T-cell (primary cell): ENCODE measurements at regions not wholly inside any gene's neighbourhood (a gene's known extent, or its start where the extent isn't known, plus 50 kb on each side); places are given as distances from the start of the nearest gene placed in this dataset.

ENCODE experiments used
- ATAC-seq, 4 experiments: fragments of 200-7000 bp in 3 of 4; fragments of 150-1000 bp in 1 of 4; cut with Tn5 transposase; replicated peaks in 1 of 4; 1 replicate in 3 of 4; 2 replicates in 1 of 4; pipeline ENCODE4 v1.10.0; 2021; ENCODE audit warnings: moderate library complexity in 3 of 4, mild to moderate bottlenecking in 2 of 4, moderate number of reproducible peaks in 1 of 4
- CTCF ChIA-PET, 2 donors: fragments of 300-600 bp; sonication (Branson Sonifier 250); formaldehyde crosslinking; loops; one replicate each; lab custom pipeline; 2022; ENCODE audit warnings: antibody characterized with exemption in 2 of 2; lab: Charles Lee
- POLR2A ChIA-PET, 2 donors: fragments of 300-600 bp; sonication (Branson Sonifier 250); formaldehyde crosslinking; loops; one replicate each; lab custom pipeline; 2022; ENCODE audit warnings: antibody characterized with exemption in 2 of 2; lab: Charles Lee
- DNase-seq, 35 experiments: peaks; one replicate each; pipeline versions ENCODE4 v3.0.0 to v3.0.0-alpha.2; 2013 to 2023
- H3K27ac ChIP-seq: one replicate; pipeline ENCODE4 v1.5.1; 2013; ENCODE audit warnings: low read length
- H3K27me3 ChIP-seq, 2 experiments: replicated peaks in 1 of 2; 1 replicate in 1 of 2; 2 replicates in 1 of 2; pipeline versions ENCODE4 v1.6.1 to v1.7.0; 2013; ENCODE audit warnings: low read length in 1 of 2, mixed read lengths in 1 of 2; ENCODE audit not compliant: control insufficient read depth in 2 of 2, insufficient read depth in 2 of 2; ENCODE audit errors: extremely low read depth in 1 of 2
- H3K36me3 ChIP-seq, 2 donors: 1 replicate in 1 of 2; 2 replicates in 1 of 2; pipeline versions ENCODE4 v1.6.1 to v1.7.0; 2013; ENCODE audit warnings: low read length in 1 of 2; ENCODE audit not compliant: control insufficient read depth in 2 of 2, insufficient read depth in 1 of 2; ENCODE audit errors: extremely low read depth in 1 of 2
- H3K4me1 ChIP-seq, 2 experiments: 1 replicate in 1 of 2; 2 replicates in 1 of 2; pipeline versions ENCODE4 v1.6.1 to v1.7.0; 2013; ENCODE audit warnings: low read length in 2 of 2, mixed read lengths in 1 of 2; ENCODE audit not compliant: insufficient read depth in 2 of 2, control insufficient read depth in 1 of 2; ENCODE audit errors: extremely low read depth in 1 of 2
- H3K4me3 ChIP-seq, 2 donors: 1 replicate in 1 of 2; 2 replicates in 1 of 2; pipeline versions ENCODE4 v1.5.1 to v1.7.0; 2013; ENCODE audit warnings: mild to moderate bottlenecking in 2 of 2, low read length in 1 of 2, moderate library complexity in 1 of 2; ENCODE audit not compliant: control insufficient read depth in 1 of 2; ENCODE audit errors: extremely low read depth in 1 of 2
- H3K9me3 ChIP-seq: 2 replicates; pipeline ENCODE4 v1.7.0; 2013
- H3K27ac Mint-ChIP-seq, 2 donors: one replicate each; pipeline ENCODE4 v1.8.0; 2020 to 2021; ENCODE audit warnings: mild to moderate bottlenecking in 2 of 2, mixed read lengths in 2 of 2
- H3K27me3 Mint-ChIP-seq, 2 donors: one replicate each; pipeline ENCODE4 v1.8.0; 2021 to 2022; ENCODE audit warnings: mixed read lengths in 2 of 2
- H3K36me3 Mint-ChIP-seq: one replicate; pipeline ENCODE4 v1.8.0; 2021; ENCODE audit warnings: mixed read lengths
- H3K4me1 Mint-ChIP-seq, 3 donors: one replicate each; pipeline ENCODE4 v1.8.0; 2020 to 2022; ENCODE audit warnings: mixed read lengths in 3 of 3, mild to moderate bottlenecking in 1 of 3
- H3K4me3 Mint-ChIP-seq, 3 donors: one replicate each; pipeline ENCODE4 v1.8.0; 2020 to 2022; ENCODE audit warnings: mild to moderate bottlenecking in 3 of 3, mixed read lengths in 3 of 3, moderate library complexity in 3 of 3
- H3K9me3 Mint-ChIP-seq, 3 donors: one replicate each; pipeline ENCODE4 v1.8.0; 2020 to 2022; ENCODE audit warnings: mixed read lengths in 3 of 3
- WGBS: methylation state at CpG from one replicate; pipeline ENCODE4 v1.1.5; 2013; ENCODE audit warnings: missing lambda C conversion rate; ENCODE audit not compliant: insufficient coverage; 5-methylcytosine and 5-hydroxymethylcytosine counted together

- Mint-ChIP-seq H3K27me3 (peaks cover 7 to 23% of the 10 kb centered on the region in 2 donors), H3K36me3 (no peaks in the 10 kb centered on the region), H3K9me3 (no peaks in the 10 kb centered on the region), H3K27ac (no peak overlapping the region), H3K4me3 (no peak overlapping the region), H3K4me1 (no peaks in the 10 kb centered on the region)
- no CpG with 5 or more reads among the region's 3 CpGs for WGBS
- Histone ChIP-seq H3K27me3 (peaks cover 0 to 4% of the 10 kb centered on the region in 2 experiments), H3K9me3 (no peaks in the 10 kb centered on the region), H3K27ac (no peak overlapping the region), H3K36me3 (no peaks in the 10 kb centered on the region), H3K4me1 (no peaks in the 10 kb centered on the region), H3K4me3 (no peak overlapping the region)
- CTCF ChIA-PET = interaction anchor here in 1 of 2 donors (1.5 kb wide), 1 partner anchor 8 kb away, joined by 5 read pairs; no protein-coding TSS in a partner anchor
- POLR2A ChIA-PET = no interaction called here
- ATAC-seq (no peak), DNase-seq (no peak)
These were observed 158.5 kb downstream of the DHX15 start for GRCh38 chr4:24425863-24426262.

GRCh38 chr4:24423670-24424069 is 160.7 kb downstream of the DHX15 start:
- ChIA-PET CTCF (interaction anchor here in 1 of 2 donors (1.9 kb wide), 1 partner anchor 10 kb away, joined by 4 read pairs; no protein-coding TSS in a partner anchor), POLR2A (no interaction called here)
- Mint-ChIP-seq H3K27ac (no peak overlapping the region), H3K27me3 (peaks cover 11 to 25% of the 10 kb centered on the region in 2 donors), H3K4me3 (no peak overlapping the region), H3K36me3 (no peaks in the 10 kb centered on the region), H3K9me3 (no peaks in the 10 kb centered on the region), H3K4me1 (peaks cover 4 to 6% (median 5%) of the 10 kb centered on the region in 3 donors)
- H3K4me1 ChIP-seq = no peaks in the 10 kb centered on the region
- DNase-seq (no peak), ATAC-seq (no peak)
- 92% methylated on average over 1 of the region's 3 CpGs for WGBS
- no peaks in the 10 kb centered on the region for H3K36me3 ChIP-seq
- H3K27me3 ChIP-seq = peaks cover 0 to 4% of the 10 kb centered on the region in 2 experiments
- no peaks in the 10 kb centered on the region for H3K9me3 ChIP-seq
- H3K27ac ChIP-seq = no peak overlapping the region
- H3K4me3 ChIP-seq = no peak overlapping the region

- Histone ChIP-seq H3K27ac (no peak overlapping the region), H3K9me3 (no peaks in the 10 kb centered on the region), H3K4me3 (no peak overlapping the region), H3K27me3 (peaks cover 0 to under 1% of the 10 kb centered on the region in 2 experiments), H3K4me1 (no peaks in the 10 kb centered on the region), H3K36me3 (no peaks in the 10 kb centered on the region)
- ChIA-PET POLR2A (interaction anchor here (0.6 kb wide), 2 partner anchors 28 to 78 kb away, joined by 5 to 6 read pairs; no protein-coding TSS in a partner anchor), CTCF (interaction anchor here (0.5 to 1.9 kb wide), 8 partner anchors 8 to 1622 kb away, joined by 3 to 11 read pairs (median 5); no protein-coding TSS in a partner anchor)
- H3K27me3 Mint-ChIP-seq = peaks cover 11 to 21% of the 10 kb centered on the region in 2 donors
- no peak overlapping the region for H3K27ac Mint-ChIP-seq
- WGBS = no CpG with 5 or more reads among the region's 2 CpGs
- no peak for DNase-seq
- H3K4me3 Mint-ChIP-seq = no peak overlapping the region
- ATAC-seq = no peak
- H3K36me3 Mint-ChIP-seq = no peaks in the 10 kb centered on the region
- no peaks in the 10 kb centered on the region for H3K9me3 Mint-ChIP-seq
- H3K4me1 Mint-ChIP-seq = peaks cover 4 to 6% (median 6%) of the 10 kb centered on the region in 3 donors
These were observed 161.7 kb downstream of the DHX15 start for GRCh38 chr4:24422644-24423043.

GRCh38 chr4:24419181-24420034 is 164.9 kb downstream of the DHX15 start:
- DNase-seq (peak in 34 of 35 experiments; percentile 1 to 71 (median 37)), ATAC-seq (peak in 3 of 4 experiments; percentile 39 to 60 (median 42))
- H3K4me3 Mint-ChIP-seq = peak overlapping the region in 1 of 3 donors; percentile 1
- H3K27me3 Mint-ChIP-seq = peaks cover 9 to 13% of the 10 kb centered on the region in 2 donors
- ChIA-PET POLR2A (no interaction called here), CTCF (interaction anchor here (0.7 to 2.3 kb wide), 7 partner anchors 10 to 1522 kb away, joined by 3 to 14 read pairs (median 5); no protein-coding TSS in a partner anchor)
- 0% methylated on average over 6 of the region's 8 CpGs for WGBS
- H3K27me3 ChIP-seq = no peaks in the 10 kb centered on the region
- H3K9me3 ChIP-seq = no peaks in the 10 kb centered on the region
- no peak overlapping the region for H3K27ac ChIP-seq
- no peaks in the 10 kb centered on the region for H3K9me3 Mint-ChIP-seq
- peaks cover 4 to 6% (median 6%) of the 10 kb centered on the region in 3 donors for H3K4me1 Mint-ChIP-seq
- no peaks in the 10 kb centered on the region for H3K4me1 ChIP-seq
- H3K36me3 Mint-ChIP-seq = no peaks in the 10 kb centered on the region
- H3K36me3 ChIP-seq = no peaks in the 10 kb centered on the region
- H3K4me3 ChIP-seq = no peak overlapping the region
- no peak overlapping the region for H3K27ac Mint-ChIP-seq

- peaks cover 16 to 18% of the 10 kb centered on the region in 2 donors for H3K27me3 Mint-ChIP-seq
- H3K4me3 Mint-ChIP-seq = no peak overlapping the region
- H3K27ac Mint-ChIP-seq = no peak overlapping the region
- Histone ChIP-seq H3K36me3 (no peaks in the 10 kb centered on the region), H3K4me1 (no peaks in the 10 kb centered on the region), H3K9me3 (no peaks in the 10 kb centered on the region), H3K4me3 (no peak overlapping the region), H3K27ac (no peak overlapping the region), H3K27me3 (peaks cover 0 to 2% of the 10 kb centered on the region in 2 experiments)
- ChIA-PET POLR2A (no interaction called here), CTCF (interaction anchor here in 1 of 2 donors (1.2 kb wide), 1 partner anchor 9 kb away, joined by 5 read pairs; no protein-coding TSS in a partner anchor)
- no peaks in the 10 kb centered on the region for H3K9me3 Mint-ChIP-seq
- DNase-seq (no peak), ATAC-seq (no peak)
- no peaks in the 10 kb centered on the region for H3K36me3 Mint-ChIP-seq
- peaks cover 4 to 6% (median 6%) of the 10 kb centered on the region in 3 donors for H3K4me1 Mint-ChIP-seq
These were observed 167.1 kb downstream of the DHX15 start for GRCh38 chr4:24417206-24417605.

- H3K4me1 ChIP-seq = no peaks in the 10 kb centered on the region
- H3K9me3 ChIP-seq = no peaks in the 10 kb centered on the region
- H3K27me3 ChIP-seq = peaks cover 0 to 2% of the 10 kb centered on the region in 2 experiments
- POLR2A ChIA-PET = no interaction called here
- ATAC-seq (no peak), DNase-seq (no peak)
- no peak overlapping the region for H3K27ac ChIP-seq
- Mint-ChIP-seq H3K4me1 (peaks cover 4 to 6% (median 6%) of the 10 kb centered on the region in 3 donors), H3K4me3 (no peak overlapping the region), H3K9me3 (no peaks in the 10 kb centered on the region), H3K27ac (no peak overlapping the region), H3K27me3 (peaks cover 16 to 18% of the 10 kb centered on the region in 2 donors), H3K36me3 (no peaks in the 10 kb centered on the region)
- 74% methylated on average over 5 of the region's 5 CpGs for whole genome bisulfite sequencing
- CTCF ChIA-PET = no interaction called here
- H3K4me3 ChIP-seq = no peak overlapping the region
- no peaks in the 10 kb centered on the region for H3K36me3 ChIP-seq
These were observed 168.1 kb downstream of the DHX15 start for GRCh38 chr4:24416293-24416692.
